SK-N-DZ (cell line): ENCODE measurements at regions not wholly inside any gene's neighbourhood (a gene's known extent, or its start where the extent isn't known, plus 50 kb on each side); places are given as distances from the start of the nearest gene placed in this dataset.
"Not testable (repeated sequence)": the region's sequence is repeated elsewhere in the genome, so short reads cannot be mapped to it uniquely, and the experiment has no call there.

Experiments used
- DNase-seq: peaks from one replicate; pipeline ENCODE4 v3.0.0-alpha.2; 2015; ENCODE audit warnings: low spot score

- DNase-seq = no peak
Measured at GRCh38 chr1:157230500-157230899, 92.3 kb upstream of the ETV3 start.

- DNase-seq = no peak
Measured at GRCh38 chr1:157227700-157228099, 89.5 kb upstream of the ETV3 start.

DNA sequence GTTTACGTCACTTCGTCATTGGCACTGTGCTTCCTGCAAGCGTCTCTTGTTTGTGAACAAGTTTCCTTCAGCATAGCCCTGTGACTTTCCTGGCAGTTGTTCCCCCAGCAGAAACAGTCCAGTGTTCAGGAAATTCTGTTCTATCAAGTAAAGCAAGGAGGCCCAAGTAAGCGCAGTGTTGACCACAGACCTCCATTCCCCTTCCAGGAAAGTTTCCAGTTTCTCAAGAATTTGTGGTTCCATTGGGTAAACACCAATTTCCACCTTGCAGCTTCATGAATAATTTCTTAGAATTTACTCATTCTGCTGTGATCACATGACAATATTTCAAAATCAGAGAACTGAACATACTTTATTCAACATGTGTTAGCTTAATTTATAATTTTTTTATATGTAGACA lies 88.5 kb upstream of the ETV3 start:
- no peak for DNase-seq

- DNase-seq = no peak
Measured at GRCh38 chr1:157219600-157219999, 81.4 kb upstream of the ETV3 start.

DNA sequence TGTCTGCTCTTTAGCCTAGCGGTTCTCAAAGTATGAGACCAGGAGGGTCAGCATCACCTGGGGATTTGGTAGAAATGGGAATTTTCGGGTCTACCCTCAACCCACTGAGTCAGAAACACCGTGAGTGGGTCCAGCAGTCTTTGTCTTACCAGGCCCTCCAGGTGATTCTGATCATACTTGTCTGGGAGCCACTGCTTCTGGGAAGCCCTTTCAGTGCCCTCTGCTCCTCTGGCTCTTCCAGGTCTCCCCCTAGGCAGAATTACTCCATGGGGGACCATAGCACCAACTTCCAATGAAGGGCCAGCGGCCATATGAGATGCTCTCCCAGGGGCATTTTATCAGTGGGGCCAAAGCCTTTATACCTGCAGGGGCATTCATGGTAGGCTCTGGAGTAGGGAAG lies 81.0 kb upstream of the ETV3 start:
- DNase-seq = no peak

GRCh38 chr1:157218671-157219070 lies 80.5 kb upstream of the ETV3 start:
- DNase-seq = no peak

DNA sequence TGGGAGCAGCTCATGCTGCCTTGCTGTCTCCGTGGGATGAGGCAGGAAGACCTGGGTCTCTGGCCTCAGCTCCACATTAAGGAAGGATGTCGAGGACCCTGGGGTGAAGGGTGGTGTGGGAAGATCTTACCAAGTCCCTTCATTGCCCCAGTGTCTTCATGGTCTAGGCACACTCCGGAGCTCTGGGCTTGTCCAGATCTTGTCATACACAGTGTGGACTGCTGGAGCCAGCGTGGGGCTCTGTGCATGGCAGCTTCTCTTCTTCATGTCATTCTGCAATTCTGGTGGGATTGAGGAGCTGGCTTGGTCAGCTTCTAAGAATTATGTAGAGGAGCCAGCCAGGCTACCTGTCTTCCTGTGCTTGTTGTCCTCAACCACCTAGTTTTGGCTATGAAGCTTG lies 79.3 kb upstream of the ETV3 start:
- no peak for DNase-seq

DNA sequence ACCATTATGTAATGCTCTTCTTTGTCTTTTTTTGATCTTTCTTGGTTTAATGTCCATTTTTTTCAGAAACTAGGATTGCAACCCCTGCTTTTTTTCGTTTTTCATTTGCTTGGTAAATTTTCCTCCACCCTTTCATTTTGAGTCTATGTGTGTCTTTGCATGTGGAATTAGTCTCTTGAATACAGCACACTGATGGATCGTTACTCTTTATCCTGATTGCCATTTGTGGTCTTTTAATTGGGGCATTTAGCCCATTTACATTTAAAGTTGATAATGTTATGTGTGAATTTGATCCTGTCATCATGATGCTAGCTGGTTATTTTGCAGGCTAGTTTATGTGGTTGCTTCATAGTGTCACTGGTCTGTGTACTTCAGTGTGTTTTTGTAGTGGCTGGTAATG lies 75.6 kb upstream of the ETV3 start:
- DNase-seq = no peak

GRCh38 chr1:157209514-157209913 lies 71.3 kb upstream of the ETV3 start:
- DNase-seq = no peak

DNA sequence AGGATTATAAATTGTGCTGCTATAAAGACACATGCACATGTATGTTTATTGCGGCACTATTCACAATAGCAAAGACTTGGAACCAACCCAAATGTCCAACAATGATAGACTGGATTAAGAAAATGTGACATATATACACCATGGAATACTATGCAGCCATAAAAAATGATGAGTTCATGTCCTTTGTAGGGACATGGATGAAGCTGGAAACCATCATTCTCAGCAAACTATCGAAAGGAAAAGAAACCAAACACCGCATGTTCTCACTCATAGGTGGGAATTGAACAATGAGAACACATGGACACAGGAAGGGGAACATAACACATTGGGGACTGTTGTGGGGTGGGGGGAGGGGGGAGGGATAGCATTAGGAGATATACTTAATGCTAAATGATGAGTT lies 67.8 kb upstream of the ETV3 start:
- DNase-seq = not testable (repeated sequence)

GRCh38 chr1:157203166-157203565 lies 65.0 kb upstream of the ETV3 start:
- DNase-seq = no peak

GRCh38 chr1:157202331-157202730 lies 64.1 kb upstream of the ETV3 start:
- no peak for DNase-seq

DNA sequence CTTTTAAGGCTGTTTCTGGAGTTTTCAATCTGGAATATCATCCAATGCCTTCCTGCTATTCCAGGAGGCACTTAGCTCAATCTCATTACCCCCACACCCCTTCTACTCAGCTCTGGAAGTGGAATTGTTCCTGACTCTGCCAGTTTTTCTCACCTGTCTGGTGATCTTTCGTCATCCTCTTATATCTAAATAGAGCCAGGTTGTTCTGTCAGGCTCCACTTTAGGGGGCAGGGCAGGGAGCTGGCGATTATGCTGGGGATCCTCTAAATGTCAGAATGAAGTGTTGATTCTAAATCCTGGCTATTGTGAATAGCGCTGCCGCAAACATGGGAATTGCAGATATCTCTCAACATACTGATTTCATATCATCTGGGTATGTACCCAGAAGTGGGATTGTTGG lies 63.6 kb upstream of the ETV3 start:
- DNase-seq = no peak

DNA sequence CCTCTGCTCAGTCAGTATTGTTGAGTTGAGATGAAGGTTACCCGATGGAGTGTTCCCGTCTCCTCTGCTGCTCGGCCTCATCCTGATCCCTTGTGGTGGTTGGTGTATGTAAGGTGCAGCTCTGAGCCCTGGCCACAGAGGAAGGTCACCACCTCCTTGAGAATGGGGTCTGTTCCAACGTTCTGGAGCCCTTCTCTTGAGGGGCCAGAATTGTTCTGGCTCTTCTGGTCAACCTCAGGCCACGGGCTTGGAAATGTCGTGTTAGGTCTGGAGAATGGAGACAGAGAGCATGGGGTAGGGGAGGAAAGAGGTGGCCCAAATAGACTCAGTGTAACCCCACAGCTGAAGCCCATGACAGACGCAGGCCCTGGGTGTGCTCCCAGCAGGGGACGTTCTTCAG lies 62.3 kb upstream of the ETV3 start:
- no peak for DNase-seq

- no peak for DNase-seq
Measured at GRCh38 chr1:157199421-157199755, 61.2 kb upstream of the ETV3 start.

DNA sequence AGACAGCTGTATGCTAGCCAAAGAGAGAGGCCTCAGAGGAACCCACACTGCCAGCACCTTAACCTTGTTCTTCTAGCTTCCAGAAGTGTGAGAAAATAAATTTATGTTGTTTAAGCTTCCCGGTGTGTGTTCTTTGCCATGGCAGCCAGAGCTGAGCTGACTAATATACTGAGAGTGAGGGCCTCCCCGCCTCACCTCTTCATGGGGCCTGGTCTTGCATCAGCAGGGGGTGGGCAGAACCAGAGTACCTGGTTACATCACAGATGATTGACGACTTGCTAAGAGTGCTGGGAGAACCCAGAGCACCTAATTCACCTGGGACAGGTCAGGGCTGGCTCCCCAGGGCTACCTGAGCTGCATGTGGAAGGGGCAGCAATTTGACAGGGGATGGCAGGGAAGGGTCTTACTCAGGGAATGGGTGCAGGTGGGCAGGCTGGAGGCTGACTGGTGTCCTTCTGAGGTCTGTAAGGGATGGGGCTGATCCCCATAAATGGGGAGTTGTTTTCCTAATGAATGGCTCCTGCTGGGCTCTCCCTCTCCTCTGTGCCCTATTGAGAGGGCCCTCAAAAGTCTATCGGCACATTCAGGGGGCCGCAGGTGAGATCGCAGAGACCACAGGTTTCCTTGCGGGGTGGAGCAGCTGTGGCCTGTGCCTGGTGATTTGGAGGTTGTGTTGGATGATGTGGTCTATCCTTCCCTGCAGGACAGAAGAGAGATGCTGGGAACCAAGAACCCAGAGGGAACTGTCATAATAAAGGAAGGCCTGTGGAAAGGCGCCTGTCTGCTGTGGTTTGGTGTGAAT lies 60.6 kb upstream of the ETV3 start:
- DNase-seq = no peak

- DNase-seq = no peak
Measured at GRCh38 chr1:157197906-157198435, 59.8 kb upstream of the ETV3 start.

GRCh38 chr1:157196670-157197456 lies 58.7 kb upstream of the ETV3 start:
- not testable (repeated sequence) for DNase-seq

- no peak for DNase-seq
Measured at GRCh38 chr1:157196245-157196543, 58.0 kb upstream of the ETV3 start.

DNA sequence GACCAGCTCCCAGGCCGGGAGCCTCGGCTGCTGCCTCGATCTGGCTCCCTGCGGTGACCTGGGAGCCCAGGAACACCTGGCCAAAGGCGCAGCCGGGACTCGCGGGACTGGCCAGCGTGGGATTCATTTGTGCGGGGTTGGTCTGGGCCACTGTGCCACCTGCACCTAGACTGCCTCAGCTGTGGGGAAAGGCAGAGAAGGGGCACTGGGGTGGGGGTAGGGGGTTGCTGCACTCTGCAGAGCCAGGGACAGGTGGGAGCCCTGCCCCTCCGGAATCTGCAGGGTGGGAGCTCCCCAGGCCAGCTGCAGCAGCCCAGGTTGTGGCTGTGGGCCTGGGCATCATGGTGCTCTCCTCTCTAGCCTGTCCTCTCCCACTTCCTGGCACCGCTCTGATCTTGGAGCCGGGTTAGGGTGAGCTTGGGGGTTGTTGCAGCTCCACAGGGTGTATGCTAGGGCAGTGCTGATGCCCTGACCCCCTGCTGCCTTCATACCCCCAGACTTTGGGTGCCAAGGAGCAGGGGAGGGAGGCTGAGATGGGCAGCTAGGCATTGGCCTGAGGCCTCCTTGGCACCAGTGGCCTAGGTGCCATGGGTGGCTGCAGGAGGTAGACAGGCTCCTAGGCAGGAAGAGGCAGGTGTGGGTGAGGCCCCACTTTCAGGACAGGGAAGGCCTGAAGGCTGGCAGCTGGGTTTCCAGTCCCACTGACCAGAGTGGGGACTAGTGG lies 57.5 kb upstream of the ETV3 start:
- no peak for DNase-seq

GRCh38 chr1:157194731-157195520 lies 56.7 kb upstream of the ETV3 start:
- no peak for DNase-seq
